ENCODE measurements at regions not wholly inside any gene's neighbourhood (a gene's known extent, or its start where the extent isn't known, plus 50 kb on each side); places are given as distances from the start of the nearest gene placed in this dataset.

GRCh38 chr5:58143727-58144126, 316.2 kb downstream of the PLK2 start:
- no peak for DNase-seq (ENCODE audit: low read depth in 1 of 2, low spot score in 1 of 2)
- Histone ChIP-seq H3K27ac (replicated peaks) (no peak overlapping the region), H3K4me3 (replicated peaks; ENCODE audit: insufficient read depth, low read length) (no peak overlapping the region), H3K27me3 (ENCODE audit: insufficient read depth, poor library complexity, severe bottlenecking) (no peaks in the 10 kb centered on the region)
- TF ChIP-seq CTCF (IDR thresholded peaks at IDR 0.05; ENCODE audit: insufficient read depth, low read length) (no peak), REST (IDR thresholded peaks at IDR 0.05; ENCODE audit: insufficient replicate concordance, low read depth) (no peak), GABPA (IDR thresholded peaks at IDR 0.05; ENCODE audit: low read depth) (no peak), SPI1 (IDR thresholded peaks at IDR 0.05; ENCODE audit: borderline replicate concordance, low read depth) (no peak), POLR2AphosphoS5 (IDR thresholded peaks at IDR 0.05; ENCODE audit: low read depth) (no peak)

GRCh38 chr5:58143181-58143580, 316.7 kb downstream of the PLK2 start:
- Histone ChIP-seq H3K27ac (replicated peaks) (no peak overlapping the region), H3K27me3 (ENCODE audit: insufficient read depth, poor library complexity, severe bottlenecking) (no peaks in the 10 kb centered on the region), H3K4me3 (replicated peaks; ENCODE audit: insufficient read depth, low read length) (no peak overlapping the region)
- TF ChIP-seq CTCF (IDR thresholded peaks at IDR 0.05; ENCODE audit: insufficient read depth, low read length): no peak
- no peak for DNase-seq (ENCODE audit: low read depth in 1 of 2, low spot score in 1 of 2)

GRCh38 chr5:58138791-58139190, 321.1 kb downstream of the PLK2 start:
- H3K27ac ChIP-seq (replicated peaks): no peak overlapping the region
- DNase-seq (ENCODE audit: low read depth in 1 of 2, low spot score in 1 of 2): no peak
- no peaks in the 10 kb centered on the region for H3K27me3 ChIP-seq (ENCODE audit: insufficient read depth, poor library complexity, severe bottlenecking)
- no peak overlapping the region for H3K4me3 ChIP-seq (replicated peaks; ENCODE audit: insufficient read depth, low read length)
- TF ChIP-seq GABPA (IDR thresholded peaks at IDR 0.05; ENCODE audit: low read depth) (no peak), POLR2AphosphoS5 (IDR thresholded peaks at IDR 0.05; ENCODE audit: low read depth) (no peak), CTCF (IDR thresholded peaks at IDR 0.05; ENCODE audit: insufficient read depth, low read length) (no peak), SPI1 (IDR thresholded peaks at IDR 0.05; ENCODE audit: borderline replicate concordance, low read depth) (no peak), REST (IDR thresholded peaks at IDR 0.05; ENCODE audit: insufficient replicate concordance, low read depth) (no peak)

- Histone ChIP-seq H3K27ac (replicated peaks) (no peak overlapping the region), H3K4me3 (replicated peaks; ENCODE audit: insufficient read depth, low read length) (no peak overlapping the region), H3K27me3 (ENCODE audit: insufficient read depth, poor library complexity, severe bottlenecking) (no peaks in the 10 kb centered on the region)
- no peak for DNase-seq (ENCODE audit: low read depth in 1 of 2, low spot score in 1 of 2)
- TF ChIP-seq REST (IDR thresholded peaks at IDR 0.05; ENCODE audit: insufficient replicate concordance, low read depth) (no peak), GABPA (IDR thresholded peaks at IDR 0.05; ENCODE audit: low read depth) (no peak), CTCF (IDR thresholded peaks at IDR 0.05; ENCODE audit: insufficient read depth, low read length) (no peak), SPI1 (IDR thresholded peaks at IDR 0.05; ENCODE audit: borderline replicate concordance, low read depth) (no peak), POLR2AphosphoS5 (IDR thresholded peaks at IDR 0.05; ENCODE audit: low read depth) (no peak)
These were observed 323.5 kb downstream of the PLK2 start for GRCh38 chr5:58136406-58136805.
